ENCODE measurements at regions not wholly inside any gene's neighbourhood (a gene's known extent, or its start where the extent isn't known, plus 50 kb on each side); places are given as distances from the start of the nearest gene placed in this dataset.
"Not testable (repeated sequence)": the region's sequence is repeated elsewhere in the genome, so short reads cannot be mapped to it uniquely, and the experiment has no call there.

DNA sequence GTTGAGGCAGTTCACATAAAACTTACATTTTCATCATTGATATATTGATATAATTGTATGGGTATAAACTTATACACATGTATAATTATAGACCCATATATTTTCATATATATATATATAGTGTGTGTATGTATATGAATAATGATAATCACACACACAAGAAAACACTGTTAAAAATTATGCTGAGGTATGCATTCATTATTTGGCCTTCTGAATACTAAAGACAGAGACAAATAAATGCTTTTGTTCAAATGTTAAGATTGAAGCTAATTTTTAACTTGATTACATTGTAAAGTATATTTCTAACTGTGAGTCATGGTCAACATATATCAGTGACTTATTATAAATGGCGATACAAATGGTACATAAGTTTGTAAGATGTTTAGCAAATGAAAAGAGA, 888.8 kb downstream of the OTOL1 start:
- no peaks in the 10 kb centered on the region for H3K4me1 ChIP-seq (ENCODE audit: control insufficient read depth, insufficient read depth, low read length)
- no peak overlapping the region for H3K4me3 ChIP-seq (ENCODE audit: low read depth, low read length)
- no peak overlapping the region for H3K9ac ChIP-seq (ENCODE audit: low read depth, low read length)
- no peaks in the 10 kb centered on the region for H3K27me3 ChIP-seq (ENCODE audit: control insufficient read depth, insufficient read depth, low read length)
- H3K36me3 ChIP-seq (ENCODE audit: control insufficient read depth, insufficient read depth, low read length): no peaks in the 10 kb centered on the region
- no peak overlapping the region for H3K27ac ChIP-seq (ENCODE audit: low read depth, low read length)
- no peaks in the 10 kb centered on the region for H3K9me3 ChIP-seq (ENCODE audit: control insufficient read depth, insufficient read depth, low read length)

DNA sequence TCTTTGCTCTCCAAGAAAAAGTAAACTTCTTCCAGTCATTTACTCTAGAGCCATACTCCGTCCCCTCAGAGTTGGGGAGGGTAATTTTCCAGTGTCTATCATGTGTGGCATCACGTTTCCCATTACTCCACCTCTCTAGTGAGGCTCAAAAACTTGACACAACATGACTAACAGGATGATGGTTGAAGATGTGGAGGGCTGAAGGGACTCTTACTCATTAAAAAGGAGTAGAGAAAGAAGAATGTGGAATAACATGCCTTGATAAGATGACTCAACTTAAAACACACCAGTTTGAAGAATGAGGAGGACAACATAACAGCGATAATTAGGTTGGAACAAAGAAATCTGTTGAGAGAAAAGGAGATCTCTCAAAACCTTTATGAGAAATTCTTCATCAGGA, 894.3 kb downstream of the OTOL1 start:
- H3K9ac ChIP-seq (ENCODE audit: low read depth, low read length): no peak overlapping the region
- H3K4me3 ChIP-seq (ENCODE audit: low read depth, low read length): no peak overlapping the region
- no peaks in the 10 kb centered on the region; the same call in none of the 2 replicates for H3K9me3 ChIP-seq (ENCODE audit: control insufficient read depth, insufficient read depth, low read length)
- no peaks in the 10 kb centered on the region for H3K4me1 ChIP-seq (ENCODE audit: control insufficient read depth, insufficient read depth, low read length)
- H3K36me3 ChIP-seq (ENCODE audit: control insufficient read depth, insufficient read depth, low read length): no peaks in the 10 kb centered on the region
- H3K27me3 ChIP-seq (ENCODE audit: control insufficient read depth, insufficient read depth, low read length): no peaks in the 10 kb centered on the region
- no peak overlapping the region for H3K27ac ChIP-seq (ENCODE audit: low read depth, low read length)

DNA sequence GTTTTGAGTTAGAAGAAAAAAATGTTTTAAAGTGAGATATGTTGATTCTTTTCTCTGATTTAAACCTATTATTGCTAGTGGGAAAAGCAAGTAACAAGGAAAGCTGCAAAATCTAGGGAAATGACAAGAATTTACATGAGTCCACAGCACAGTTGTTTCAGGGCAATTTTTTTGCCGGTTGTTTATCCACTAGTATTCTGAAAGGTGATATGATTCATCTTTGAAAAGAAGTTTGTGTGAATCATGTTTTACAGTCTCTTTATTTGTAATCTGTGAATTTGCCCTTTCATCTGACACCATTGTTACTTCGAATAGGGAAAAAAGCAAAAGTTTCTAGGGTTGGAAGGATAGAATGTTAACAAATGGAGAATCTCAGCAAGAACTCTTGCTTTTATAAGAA, 894.7 kb downstream of the OTOL1 start:
- H3K27ac ChIP-seq (ENCODE audit: low read depth, low read length): no peak overlapping the region
- H3K27me3 ChIP-seq (ENCODE audit: control insufficient read depth, insufficient read depth, low read length): no peaks in the 10 kb centered on the region
- H3K9ac ChIP-seq (ENCODE audit: low read depth, low read length): no peak overlapping the region
- H3K4me1 ChIP-seq (ENCODE audit: control insufficient read depth, insufficient read depth, low read length): no peaks in the 10 kb centered on the region
- H3K36me3 ChIP-seq (ENCODE audit: control insufficient read depth, insufficient read depth, low read length): no peaks in the 10 kb centered on the region
- H3K9me3 ChIP-seq (ENCODE audit: control insufficient read depth, insufficient read depth, low read length): no peaks in the 10 kb centered on the region; the same call in none of the 2 replicates
- no peak overlapping the region for H3K4me3 ChIP-seq (ENCODE audit: low read depth, low read length)

DNA sequence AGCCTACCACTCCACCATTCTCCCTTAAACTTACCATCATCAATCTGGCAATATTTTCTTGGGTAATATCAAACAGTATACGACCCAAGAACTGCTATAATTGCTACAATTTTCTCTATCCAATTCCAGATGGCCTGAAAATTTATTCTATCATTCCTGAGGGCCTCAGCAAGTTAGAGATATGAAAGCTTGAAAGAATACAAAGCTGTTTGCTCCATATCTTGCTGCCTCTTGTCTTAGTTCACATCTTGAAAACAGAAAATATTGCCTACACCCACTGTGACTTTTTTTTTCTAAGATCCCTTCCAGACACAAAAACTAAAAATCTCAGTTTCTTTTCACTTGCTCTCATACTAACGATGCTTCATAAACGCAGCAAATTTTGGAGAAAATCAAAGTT, 898.9 kb downstream of the OTOL1 start:
- H3K4me1 ChIP-seq (ENCODE audit: control insufficient read depth, insufficient read depth, low read length): no peaks in the 10 kb centered on the region
- no peaks in the 10 kb centered on the region for H3K27me3 ChIP-seq (ENCODE audit: control insufficient read depth, insufficient read depth, low read length)
- H3K9ac ChIP-seq (ENCODE audit: low read depth, low read length): no peak overlapping the region
- no peaks in the 10 kb centered on the region; the same call in none of the 2 replicates for H3K9me3 ChIP-seq (ENCODE audit: control insufficient read depth, insufficient read depth, low read length)
- no peaks in the 10 kb centered on the region for H3K36me3 ChIP-seq (ENCODE audit: control insufficient read depth, insufficient read depth, low read length)
- no peak overlapping the region for H3K4me3 ChIP-seq (ENCODE audit: low read depth, low read length)
- no peak overlapping the region for H3K27ac ChIP-seq (ENCODE audit: low read depth, low read length)

DNA sequence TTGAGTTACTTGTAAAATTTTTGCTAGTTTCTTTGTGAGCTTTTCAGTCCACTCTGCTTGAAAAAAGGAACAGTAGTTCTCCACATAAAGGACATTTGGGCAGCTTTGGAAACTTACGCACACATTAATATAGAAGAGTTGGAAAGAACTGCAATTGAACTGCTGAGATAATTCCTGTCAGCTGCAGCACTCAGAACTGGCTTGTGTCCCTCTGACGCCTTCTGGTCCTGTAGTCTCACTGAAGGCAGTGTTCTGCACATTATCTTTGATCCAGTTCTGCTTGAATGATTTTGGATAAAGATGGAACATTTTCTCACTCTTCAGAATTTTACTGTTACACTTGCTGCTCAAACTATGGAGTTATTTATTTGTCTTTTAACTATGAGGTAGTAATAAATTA, 901.9 kb downstream of the OTOL1 start:
- Histone ChIP-seq H3K36me3 (ENCODE audit: control insufficient read depth, insufficient read depth, low read length) (no peaks in the 10 kb centered on the region), H3K4me1 (ENCODE audit: control insufficient read depth, insufficient read depth, low read length) (no peaks in the 10 kb centered on the region), H3K27ac (ENCODE audit: low read depth, low read length) (no peak overlapping the region), H3K4me3 (ENCODE audit: low read depth, low read length) (no peak overlapping the region), H3K9me3 (ENCODE audit: control insufficient read depth, insufficient read depth, low read length) (no peaks in the 10 kb centered on the region; the same call in 1 of the 2 replicates), H3K27me3 (ENCODE audit: control insufficient read depth, insufficient read depth, low read length) (no peaks in the 10 kb centered on the region), H3K9ac (ENCODE audit: low read depth, low read length) (no peak overlapping the region)

DNA sequence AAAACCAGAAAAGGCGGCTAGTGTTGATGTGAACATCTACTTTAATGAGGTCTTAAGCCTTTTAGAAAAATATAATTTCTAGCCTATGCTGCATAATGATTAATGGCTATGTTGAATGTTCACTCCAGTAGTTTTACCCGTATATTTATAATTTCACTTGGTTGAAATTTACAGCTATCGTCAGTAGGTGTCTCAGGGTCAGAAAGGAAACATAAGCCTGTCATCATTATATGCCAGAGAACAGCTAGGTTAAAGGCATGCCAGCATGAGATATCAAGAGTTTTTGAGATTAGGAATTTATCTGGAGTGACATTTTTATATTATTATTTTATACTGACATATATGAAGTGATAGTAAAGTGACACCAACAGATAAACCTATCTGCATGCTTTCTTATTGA, 904.1 kb downstream of the OTOL1 start:
- no peaks in the 10 kb centered on the region for H3K36me3 ChIP-seq (ENCODE audit: control insufficient read depth, insufficient read depth, low read length)
- no peaks in the 10 kb centered on the region for H3K4me1 ChIP-seq (ENCODE audit: control insufficient read depth, insufficient read depth, low read length)
- no peak overlapping the region for H3K9ac ChIP-seq (ENCODE audit: low read depth, low read length)
- H3K27me3 ChIP-seq (ENCODE audit: control insufficient read depth, insufficient read depth, low read length): no peaks in the 10 kb centered on the region
- H3K9me3 ChIP-seq (ENCODE audit: control insufficient read depth, insufficient read depth, low read length): no peaks in the 10 kb centered on the region
- H3K4me3 ChIP-seq (ENCODE audit: low read depth, low read length): no peak overlapping the region
- H3K27ac ChIP-seq (ENCODE audit: low read depth, low read length): no peak overlapping the region

DNA sequence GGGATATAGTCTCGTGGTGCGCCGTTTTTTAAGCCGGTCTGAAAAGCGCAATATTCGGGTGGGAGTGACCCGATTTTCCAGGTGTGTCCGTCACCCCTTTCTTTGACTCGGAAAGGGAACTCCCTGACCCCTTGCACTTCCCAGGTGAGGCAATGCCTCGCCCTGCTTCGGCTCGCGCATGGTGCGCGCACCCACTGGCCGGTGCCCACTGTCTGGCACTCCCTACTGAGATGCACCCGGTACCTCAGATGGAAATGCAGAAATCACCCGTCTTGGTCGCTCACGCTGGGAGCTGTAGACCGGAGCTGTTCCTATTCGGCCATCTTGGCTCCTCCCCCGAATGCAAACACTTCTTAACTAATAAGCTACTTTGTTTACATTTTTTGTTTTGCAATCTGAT, 914.9 kb downstream of the OTOL1 start:
- not testable (repeated sequence) for H3K4me1 ChIP-seq (ENCODE audit: control insufficient read depth, insufficient read depth, low read length); H3K4me3 ChIP-seq (ENCODE audit: low read depth, low read length); H3K36me3 ChIP-seq (ENCODE audit: control insufficient read depth, insufficient read depth, low read length); H3K9me3 ChIP-seq (ENCODE audit: control insufficient read depth, insufficient read depth, low read length); H3K27me3 ChIP-seq (ENCODE audit: control insufficient read depth, insufficient read depth, low read length); H3K27ac ChIP-seq (ENCODE audit: low read depth, low read length); H3K9ac ChIP-seq (ENCODE audit: low read depth, low read length)

DNA sequence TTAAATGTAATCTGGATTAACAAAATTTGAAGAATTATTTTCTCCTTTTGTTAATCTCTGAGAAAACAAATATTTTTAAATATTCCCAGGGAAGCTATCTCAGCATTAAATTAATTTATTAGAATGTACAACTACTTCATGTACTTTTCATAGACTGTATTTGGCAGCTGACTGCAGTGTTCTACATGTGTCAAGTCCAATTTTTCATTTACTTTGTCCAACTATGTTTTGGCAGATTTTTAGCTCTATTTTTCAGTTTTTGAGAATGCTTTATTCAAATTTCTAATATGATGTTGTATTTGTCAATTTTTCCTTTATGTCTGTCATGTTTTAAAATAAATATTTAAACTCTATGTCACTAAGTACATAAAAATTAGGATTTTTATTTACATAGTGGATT, 925.1 kb downstream of the OTOL1 start:
- no peak overlapping the region for H3K27ac ChIP-seq (ENCODE audit: low read depth, low read length)
- no peak overlapping the region for H3K9ac ChIP-seq (ENCODE audit: low read depth, low read length)
- H3K36me3 ChIP-seq (ENCODE audit: control insufficient read depth, insufficient read depth, low read length): no peaks in the 10 kb centered on the region
- H3K27me3 ChIP-seq (ENCODE audit: control insufficient read depth, insufficient read depth, low read length): no peaks in the 10 kb centered on the region
- H3K9me3 ChIP-seq (ENCODE audit: control insufficient read depth, insufficient read depth, low read length): no peaks in the 10 kb centered on the region
- no peak overlapping the region for H3K4me3 ChIP-seq (ENCODE audit: low read depth, low read length)
- no peaks in the 10 kb centered on the region for H3K4me1 ChIP-seq (ENCODE audit: control insufficient read depth, insufficient read depth, low read length)

DNA sequence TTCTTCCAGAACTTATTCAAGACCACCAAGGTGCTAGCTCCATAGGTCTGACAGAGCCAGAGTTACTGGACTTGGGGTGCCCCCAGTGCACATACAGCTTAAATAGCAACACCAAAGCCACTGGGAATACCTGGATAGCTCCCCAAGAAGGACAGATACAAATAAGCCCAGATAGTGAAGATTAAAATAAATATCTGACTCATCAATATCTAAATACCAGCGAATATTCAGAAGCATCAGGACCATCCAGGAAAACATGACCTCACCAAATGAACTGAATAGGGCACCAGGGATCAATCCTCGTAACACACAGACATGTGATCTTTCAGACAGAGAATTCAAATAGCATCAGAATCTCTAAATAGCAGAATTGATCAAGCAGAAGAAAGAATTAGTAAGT, 931.6 kb downstream of the OTOL1 start:
- Histone ChIP-seq H3K9ac (ENCODE audit: low read depth, low read length) (no peak overlapping the region), H3K27ac (ENCODE audit: low read depth, low read length) (no peak overlapping the region), H3K36me3 (ENCODE audit: control insufficient read depth, insufficient read depth, low read length) (no peaks in the 10 kb centered on the region), H3K4me1 (ENCODE audit: control insufficient read depth, insufficient read depth, low read length) (no peaks in the 10 kb centered on the region), H3K27me3 (ENCODE audit: control insufficient read depth, insufficient read depth, low read length) (no peaks in the 10 kb centered on the region), H3K4me3 (ENCODE audit: low read depth, low read length) (no peak overlapping the region), H3K9me3 (ENCODE audit: control insufficient read depth, insufficient read depth, low read length) (no peaks in the 10 kb centered on the region)

DNA sequence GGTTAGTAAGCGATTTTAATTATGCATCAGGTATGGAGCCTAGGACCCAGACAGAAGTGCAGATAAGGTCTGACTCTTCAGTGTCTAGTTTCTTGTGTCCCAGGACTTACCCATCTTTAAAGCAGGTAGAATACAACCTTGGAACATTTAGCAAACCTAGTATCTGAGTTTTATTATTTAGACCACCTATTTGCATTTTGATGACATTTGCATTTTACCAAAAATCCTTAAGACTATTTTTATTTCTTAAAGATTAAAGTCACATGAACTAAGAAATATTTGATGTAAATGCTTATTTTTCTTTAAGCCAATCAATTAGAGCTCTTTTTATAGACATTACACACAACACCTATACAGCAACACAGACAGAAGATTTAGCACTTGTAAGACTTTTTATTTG, 939.1 kb downstream of the OTOL1 start:
- Histone ChIP-seq H3K9ac (ENCODE audit: low read depth, low read length) (no peak overlapping the region), H3K27ac (ENCODE audit: low read depth, low read length) (no peak overlapping the region), H3K9me3 (ENCODE audit: control insufficient read depth, insufficient read depth, low read length) (0 out of 2 replicates have a peak, but pooled peaks cover 3% of the 10 kb centered on the region), H3K4me3 (ENCODE audit: low read depth, low read length) (no peak overlapping the region), H3K27me3 (ENCODE audit: control insufficient read depth, insufficient read depth, low read length) (no peaks in the 10 kb centered on the region), H3K36me3 (ENCODE audit: control insufficient read depth, insufficient read depth, low read length) (no peaks in the 10 kb centered on the region), H3K4me1 (ENCODE audit: control insufficient read depth, insufficient read depth, low read length) (no peaks in the 10 kb centered on the region)

DNA sequence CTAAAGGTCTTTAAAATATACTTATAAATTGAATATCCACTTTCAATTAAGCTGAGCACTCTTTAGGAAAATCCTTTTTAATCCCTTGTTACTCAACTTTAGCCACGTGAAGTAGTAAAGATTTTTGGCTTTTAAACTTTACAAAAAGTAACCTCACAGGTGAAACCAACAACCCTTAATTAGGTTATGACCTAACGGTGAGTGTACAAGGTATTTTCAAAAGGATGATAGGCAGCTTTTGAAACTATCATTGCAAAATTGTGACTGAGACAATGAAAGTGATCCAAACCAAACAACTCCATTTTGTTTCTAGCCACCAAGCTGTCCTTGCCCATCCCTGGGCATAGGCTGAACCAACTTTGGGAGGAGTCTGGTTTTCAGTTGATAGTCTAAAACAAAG, 940.2 kb downstream of the OTOL1 start:
- Histone ChIP-seq H3K36me3 (ENCODE audit: control insufficient read depth, insufficient read depth, low read length) (no peaks in the 10 kb centered on the region), H3K4me1 (ENCODE audit: control insufficient read depth, insufficient read depth, low read length) (no peaks in the 10 kb centered on the region), H3K27ac (ENCODE audit: low read depth, low read length) (no peak overlapping the region), H3K27me3 (ENCODE audit: control insufficient read depth, insufficient read depth, low read length) (no peaks in the 10 kb centered on the region), H3K9ac (ENCODE audit: low read depth, low read length) (no peak overlapping the region), H3K4me3 (ENCODE audit: low read depth, low read length) (no peak overlapping the region), H3K9me3 (ENCODE audit: control insufficient read depth, insufficient read depth, low read length) (0 out of 2 replicates have a peak, but pooled peaks cover 3% of the 10 kb centered on the region)

DNA sequence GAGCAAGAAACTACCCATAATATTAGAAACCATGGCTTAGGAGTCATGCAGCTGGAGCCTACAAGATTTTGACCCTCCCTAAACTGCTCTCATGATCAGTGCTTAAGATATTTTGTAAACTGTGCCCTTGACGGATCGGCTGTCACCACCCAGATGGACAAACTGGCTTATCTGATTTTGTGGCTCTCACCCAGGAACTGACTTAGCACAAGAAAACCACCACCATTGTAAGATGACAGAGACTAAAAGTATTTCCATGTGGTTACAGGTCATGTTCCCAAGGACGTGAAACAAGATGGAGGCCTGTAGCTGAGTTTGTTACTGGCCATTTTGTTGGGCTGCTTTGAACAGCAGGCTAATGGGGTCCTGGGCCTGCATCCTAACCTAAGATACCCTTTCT, 940.9 kb downstream of the OTOL1 start:
- Histone ChIP-seq H3K9me3 (ENCODE audit: control insufficient read depth, insufficient read depth, low read length) (0 out of 2 replicates have a peak, but pooled peaks cover 3% of the 10 kb centered on the region), H3K27me3 (ENCODE audit: control insufficient read depth, insufficient read depth, low read length) (no peaks in the 10 kb centered on the region), H3K4me1 (ENCODE audit: control insufficient read depth, insufficient read depth, low read length) (no peaks in the 10 kb centered on the region), H3K9ac (ENCODE audit: low read depth, low read length) (no peak overlapping the region), H3K4me3 (ENCODE audit: low read depth, low read length) (no peak overlapping the region), H3K27ac (ENCODE audit: low read depth, low read length) (no peak overlapping the region), H3K36me3 (ENCODE audit: control insufficient read depth, insufficient read depth, low read length) (no peaks in the 10 kb centered on the region)
